Stimulated activated CD4-positive, alpha-beta T cell treated with anti-CD3 and anti-CD28 coated beads, TNF-alpha, amount 100 ng/mL, for 24 hours (primary cell): ENCODE measurements at regions not wholly inside any gene's neighbourhood (a gene's known extent, or its start where the extent isn't known, plus 50 kb on each side); places are given as distances from the start of the nearest gene placed in this dataset.
"Not testable (repeated sequence)": the region's sequence is repeated elsewhere in the genome, so short reads cannot be mapped to it uniquely, and the experiment has no call there.

Experiments
- DNase-seq, 3 experiments: peaks; one replicate each; pipeline ENCODE4 v3.0.0-alpha.2; 2020; ENCODE audit warnings: low read depth in 3 of 3

DNA sequence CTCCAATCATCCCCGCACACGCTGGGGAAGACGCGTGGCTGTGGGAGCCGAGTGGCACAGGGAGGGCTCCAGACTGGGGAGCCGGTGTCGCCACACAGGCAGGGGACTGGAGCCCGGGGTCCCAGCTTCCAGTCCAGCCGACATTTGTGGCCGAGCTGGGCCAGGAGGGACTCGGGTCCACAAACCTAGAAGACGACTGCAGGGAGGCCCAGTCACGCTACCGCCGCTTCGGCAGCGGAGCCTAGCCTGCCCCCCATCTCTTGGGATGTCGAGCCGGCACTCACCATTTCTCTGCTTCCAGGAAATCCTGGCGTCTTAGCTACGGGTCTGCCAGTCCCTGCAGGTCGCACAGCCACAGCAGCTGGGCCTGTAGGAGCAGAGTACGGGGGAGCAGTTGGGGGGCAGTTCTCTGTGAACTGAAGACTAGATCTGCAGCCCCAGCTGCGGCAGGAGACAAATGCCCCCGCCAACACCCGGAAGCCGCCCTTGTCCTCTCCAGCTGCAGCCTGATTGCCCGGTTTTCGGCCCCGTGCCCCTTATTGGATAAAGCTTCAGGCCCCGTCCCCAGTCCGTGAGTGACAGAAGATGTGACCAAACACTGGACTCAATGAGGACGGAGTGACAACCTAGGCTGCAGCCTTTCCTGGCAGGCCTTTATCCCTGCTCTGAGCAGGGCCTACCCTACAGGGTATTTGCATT is 270.7 kb downstream of the ZNF33B start:
- DNase-seq = peak in 1 of 3 experiments; percentile 14

DNA sequence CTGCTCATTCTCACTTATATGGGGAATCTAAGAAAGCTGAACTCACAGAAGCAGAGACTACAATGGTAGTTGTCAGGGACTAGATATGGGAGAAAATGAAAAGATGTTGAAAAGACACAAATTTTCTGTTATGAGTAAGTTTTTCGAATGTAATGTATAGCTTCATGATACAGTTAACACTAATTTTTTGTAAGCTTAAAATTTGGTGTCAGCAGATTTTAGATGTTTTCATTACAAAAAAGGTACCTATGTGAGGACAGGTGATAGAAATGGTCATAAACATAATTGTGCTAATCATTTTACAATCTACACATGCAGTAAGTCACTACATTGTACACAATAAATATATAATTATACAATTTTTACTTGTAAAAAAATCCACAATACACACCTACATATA is 286.6 kb downstream of the ZNF33B start:
- no peak for DNase-seq

DNA sequence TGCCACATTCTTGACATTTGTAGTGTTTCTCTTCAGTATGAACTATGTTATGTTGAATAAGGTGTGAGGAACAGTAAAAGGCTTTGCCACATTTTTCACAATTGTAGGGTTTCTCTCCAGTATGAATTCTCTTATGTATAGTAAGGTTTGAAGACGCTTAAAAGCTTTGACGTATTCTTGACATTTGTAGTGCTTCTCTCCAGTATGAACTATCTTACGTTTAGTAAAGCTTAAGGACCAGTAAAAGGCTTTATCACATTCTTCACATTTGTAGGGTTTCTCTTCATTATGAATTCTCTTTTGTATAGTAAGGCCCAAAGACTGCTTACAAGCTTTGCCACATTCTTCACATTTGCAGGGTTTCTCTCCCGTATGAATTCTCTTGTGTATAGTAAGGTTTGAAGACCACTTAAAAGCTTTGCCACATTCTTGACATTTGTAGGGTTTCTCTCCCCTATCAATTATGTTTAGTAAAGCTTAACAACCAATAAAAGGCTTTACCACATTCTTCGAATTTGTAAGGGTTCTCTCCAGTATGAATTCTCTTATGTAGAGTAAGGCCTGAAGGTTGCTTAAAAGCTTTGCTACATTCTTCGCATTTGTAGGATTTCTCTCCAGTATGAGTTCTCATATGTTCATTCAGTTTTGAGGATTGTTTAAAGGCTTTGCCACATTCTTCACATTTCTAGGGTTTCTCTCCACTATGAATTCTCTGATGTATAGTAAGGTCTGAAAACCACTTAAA is 301.6 kb downstream of the ZNF33B start:
- not testable (repeated sequence) for DNase-seq

DNA sequence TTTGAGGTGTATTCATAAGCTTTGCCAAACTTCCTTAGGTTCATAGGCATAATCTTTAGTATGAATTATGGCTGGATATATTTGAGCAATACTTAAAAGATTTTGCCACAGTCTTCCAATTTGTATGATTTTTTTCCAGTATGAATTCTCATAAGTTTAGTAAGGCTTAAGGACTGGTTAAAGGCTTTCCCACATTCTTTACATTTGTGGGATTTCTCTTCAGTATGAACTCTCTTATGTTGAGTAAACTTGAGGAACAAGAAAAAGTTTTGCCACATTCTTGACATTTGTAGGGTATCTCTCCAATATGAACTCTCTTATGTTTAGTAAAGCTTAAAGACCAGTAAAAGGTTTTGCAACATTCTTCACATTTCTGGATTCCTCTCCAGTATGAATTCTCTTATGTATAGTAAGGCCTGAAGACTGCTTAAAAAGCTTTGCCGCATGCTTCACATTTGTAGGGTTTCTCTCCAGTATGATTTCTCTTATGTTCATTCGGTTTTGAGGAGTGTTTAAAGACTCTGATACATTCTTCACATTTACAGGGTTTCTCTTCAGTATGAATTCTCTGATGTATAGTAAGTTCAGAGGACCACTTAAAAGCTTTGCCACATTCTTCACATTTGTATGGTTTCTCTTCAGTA is 302.6 kb downstream of the ZNF33B start:
- not testable (repeated sequence) for DNase-seq

DNA sequence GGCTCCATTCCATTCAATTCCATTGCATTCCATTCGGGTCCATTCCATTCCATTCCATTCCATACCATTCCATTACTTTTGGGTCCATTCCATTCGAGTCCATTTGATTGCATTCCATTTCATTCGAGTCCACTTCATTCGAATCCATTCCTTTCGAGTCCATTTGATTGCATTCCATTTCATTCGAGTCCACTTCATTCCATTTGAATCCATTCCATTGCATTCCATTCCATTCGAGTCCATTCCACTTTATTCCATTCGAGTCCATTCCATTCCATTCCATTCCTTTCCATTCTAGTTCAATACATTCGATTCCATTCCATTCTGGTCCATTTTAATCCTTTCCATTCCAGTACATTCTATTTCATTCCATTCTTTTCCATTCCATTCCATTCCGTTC is 334.0 kb downstream of the ZNF33B start:
- DNase-seq = no peak

DNA sequence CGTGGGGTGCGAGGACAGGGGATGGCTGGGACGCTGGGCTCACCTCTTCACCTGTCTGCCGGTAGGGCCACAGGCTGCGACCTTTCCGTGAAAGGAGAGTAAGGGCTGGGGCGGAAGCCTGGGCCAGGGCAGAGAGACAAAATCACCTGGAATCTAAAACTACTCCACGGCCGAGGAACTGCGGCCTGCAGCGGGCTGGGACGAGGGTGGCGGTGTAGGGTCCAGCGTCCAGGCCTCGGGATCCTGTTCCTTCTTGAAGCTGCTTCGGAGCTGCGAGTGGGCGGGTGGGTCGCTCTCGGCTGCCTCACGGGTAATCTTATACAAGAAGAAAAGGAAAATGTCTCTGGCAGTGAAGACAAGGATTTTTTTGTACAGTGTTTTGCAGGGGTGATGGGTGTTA is 356.5 kb downstream of the ZNF33B start:
- DNase-seq = not testable (repeated sequence)

DNA sequence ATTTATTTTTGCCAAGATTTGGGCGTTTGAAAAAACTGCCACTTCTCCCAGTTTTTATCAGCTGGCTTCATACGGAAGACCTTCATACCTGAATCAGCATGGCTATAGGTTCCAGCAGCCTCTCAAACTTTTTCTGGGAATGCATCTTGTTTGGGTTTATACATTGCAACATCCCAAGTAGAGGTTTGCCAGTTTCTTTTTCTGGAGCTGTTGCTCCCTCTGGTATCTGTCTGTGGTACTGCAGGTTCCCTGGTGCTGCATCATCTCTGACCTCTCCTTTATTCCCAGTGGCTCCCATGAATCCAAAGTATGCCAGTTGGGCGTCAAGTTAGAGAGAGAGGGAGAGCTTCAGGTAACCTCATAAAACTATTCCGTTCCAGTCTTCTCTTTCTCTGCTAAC is 368.6 kb downstream of the ZNF33B start:
- not testable (repeated sequence) for DNase-seq

DNA sequence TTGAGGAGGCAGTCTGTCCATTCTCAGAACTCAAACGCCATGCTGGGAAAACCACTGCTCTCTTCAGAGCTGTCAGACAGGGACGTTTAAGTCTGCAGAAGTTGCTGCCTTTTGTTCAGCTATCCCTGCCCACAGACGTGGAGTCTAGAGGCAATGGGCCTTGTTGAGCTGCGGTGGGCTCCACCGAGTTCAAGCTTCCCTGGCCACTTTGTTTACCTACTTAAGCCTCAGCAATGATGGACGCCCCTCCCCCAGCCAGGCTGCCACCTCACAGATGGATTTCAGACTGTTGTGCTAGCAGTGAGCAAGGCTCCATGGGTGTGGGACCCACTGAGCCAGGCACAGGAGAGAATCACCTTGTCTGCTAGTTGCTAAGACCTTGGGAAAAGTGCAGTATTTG is 375.1 kb downstream of the ZNF33B start:
- not testable (repeated sequence) for DNase-seq

DNA sequence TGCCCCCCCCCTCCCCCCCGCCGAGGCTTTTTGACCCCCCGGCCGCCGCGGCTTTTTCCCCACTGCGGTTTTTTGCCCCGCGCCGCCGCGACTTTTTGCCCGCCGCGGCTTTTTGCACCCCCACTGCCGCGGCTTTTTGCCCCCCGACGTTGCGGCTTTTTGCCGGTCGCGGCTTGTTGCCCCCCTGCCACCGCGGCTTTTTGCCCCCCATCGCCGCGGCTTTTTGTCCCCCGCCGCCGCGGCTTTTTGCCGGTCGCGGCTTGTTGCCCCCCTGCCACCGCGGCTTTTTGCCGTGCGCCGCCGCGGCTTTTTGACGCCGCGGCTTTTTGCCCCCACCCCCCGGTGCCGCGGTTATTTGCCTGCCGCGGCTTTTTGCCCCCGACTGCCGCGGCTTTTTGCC is 395.4 kb downstream of the ZNF33B start:
- DNase-seq = not testable (repeated sequence)

DNA sequence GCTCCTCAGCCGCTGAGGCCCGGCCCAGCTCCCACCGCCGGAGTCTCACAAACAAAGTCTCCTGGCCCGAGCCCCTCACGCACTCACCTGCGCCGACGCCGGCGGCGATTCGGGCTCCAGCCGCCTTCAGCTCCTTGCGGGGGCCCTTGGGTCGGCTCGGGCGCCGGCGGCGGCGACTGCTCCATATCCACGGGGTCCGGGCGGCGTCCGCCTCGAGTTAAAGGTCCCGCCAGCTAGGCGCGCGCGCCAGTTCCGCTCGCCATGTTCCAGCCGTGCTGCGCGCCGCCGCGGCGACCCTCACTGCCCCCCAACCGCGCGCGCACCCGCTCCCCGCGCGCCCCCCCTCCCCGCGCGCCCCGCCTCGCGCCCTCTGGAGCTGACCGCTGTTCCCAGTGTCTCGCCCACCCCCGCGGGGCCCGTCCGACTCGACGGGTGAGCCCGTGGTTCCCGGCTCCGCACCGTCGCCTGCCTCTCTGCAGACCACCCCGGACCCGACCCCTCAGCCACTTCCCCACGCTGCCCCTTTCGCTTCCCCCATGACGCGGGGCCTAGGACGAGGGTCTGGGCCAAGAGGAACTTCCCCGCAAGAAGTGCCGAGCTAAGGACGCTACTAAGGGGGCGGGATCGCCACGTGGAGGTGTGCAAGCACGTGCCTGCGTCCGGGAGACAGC is 396.1 kb downstream of the ZNF33B start:
- no peak for DNase-seq

DNA sequence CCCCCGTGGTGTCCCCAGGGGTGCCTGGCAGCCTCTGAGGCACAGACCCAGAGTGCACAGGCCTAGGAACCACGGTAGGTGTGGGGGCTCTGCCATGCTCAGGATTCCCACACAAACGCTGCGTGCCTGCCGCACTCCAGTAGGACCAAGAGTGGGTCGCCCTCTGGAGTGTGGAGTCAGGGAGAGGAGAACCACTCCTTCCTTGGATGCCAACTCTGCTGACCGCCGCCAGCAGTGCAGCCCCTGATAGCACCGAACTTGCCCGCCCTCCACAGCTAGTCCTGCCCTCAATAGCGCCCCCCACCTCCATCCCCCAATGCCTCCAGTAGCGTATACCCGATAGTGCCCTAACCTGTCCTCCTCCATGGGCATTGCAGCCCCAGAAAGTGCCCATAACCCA is 402.0 kb downstream of the ZNF33B start:
- not testable (repeated sequence) for DNase-seq

DNA sequence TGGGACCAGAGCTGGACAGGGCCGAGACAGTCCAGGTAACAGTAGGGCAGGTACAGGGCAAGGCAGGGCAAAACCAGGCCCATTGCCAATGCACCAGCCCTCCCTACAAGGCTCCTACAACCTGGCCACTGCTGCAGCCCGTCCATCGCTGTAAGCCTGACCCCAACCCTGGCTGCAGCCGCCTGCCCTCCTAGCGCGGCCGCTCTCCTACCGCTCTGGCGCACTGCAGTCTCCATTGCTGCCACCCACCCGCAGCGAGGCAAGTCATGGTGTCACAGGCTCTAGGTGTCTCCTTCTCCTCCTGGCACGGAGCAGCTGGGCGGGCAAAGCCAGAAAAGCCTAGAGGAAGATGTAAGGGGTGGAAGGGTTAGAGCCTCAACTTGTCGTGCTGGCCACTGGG is 402.6 kb downstream of the ZNF33B start:
- not testable (repeated sequence) for DNase-seq

DNA sequence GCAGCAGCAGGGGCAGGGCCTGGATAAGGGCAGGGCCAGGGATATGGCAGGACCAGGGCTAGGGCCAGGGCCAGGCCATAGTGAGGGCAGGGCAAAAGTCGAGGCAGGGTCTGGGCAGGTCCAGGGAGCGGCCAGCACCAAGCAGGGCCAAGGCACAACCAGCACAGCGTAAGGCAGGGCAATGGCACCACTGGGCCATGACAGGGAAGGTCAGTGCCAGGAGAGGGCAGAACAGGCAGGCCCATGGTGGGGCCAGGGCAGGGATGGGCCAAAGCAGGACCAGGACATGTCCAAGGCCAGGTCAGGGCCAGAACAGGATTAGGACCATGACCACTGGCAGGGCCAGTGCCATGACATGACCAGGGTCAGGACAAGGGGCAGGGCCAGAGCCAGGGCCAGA is 403.1 kb downstream of the ZNF33B start:
- not testable (repeated sequence) for DNase-seq

DNA sequence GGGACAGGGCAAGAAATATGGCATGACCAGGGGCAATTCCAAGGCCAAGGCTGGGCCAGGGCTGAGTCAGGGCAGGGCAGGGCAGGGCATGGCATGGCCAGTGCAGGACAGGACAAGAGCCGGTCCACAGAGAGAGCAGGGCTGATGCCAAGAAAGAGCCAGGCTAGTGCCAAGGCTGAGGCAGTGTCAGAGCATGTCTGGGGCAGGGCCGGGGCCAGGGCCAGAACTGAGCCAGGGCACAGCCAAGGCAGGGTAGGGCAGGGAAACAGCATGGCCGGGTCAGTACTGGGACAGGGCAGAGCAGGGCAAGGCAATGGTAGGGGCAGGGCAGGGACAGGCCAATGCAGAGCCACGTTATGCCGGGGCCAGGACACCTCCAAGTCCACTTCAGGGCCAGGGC is 403.9 kb downstream of the ZNF33B start:
- DNase-seq = not testable (repeated sequence)

DNA sequence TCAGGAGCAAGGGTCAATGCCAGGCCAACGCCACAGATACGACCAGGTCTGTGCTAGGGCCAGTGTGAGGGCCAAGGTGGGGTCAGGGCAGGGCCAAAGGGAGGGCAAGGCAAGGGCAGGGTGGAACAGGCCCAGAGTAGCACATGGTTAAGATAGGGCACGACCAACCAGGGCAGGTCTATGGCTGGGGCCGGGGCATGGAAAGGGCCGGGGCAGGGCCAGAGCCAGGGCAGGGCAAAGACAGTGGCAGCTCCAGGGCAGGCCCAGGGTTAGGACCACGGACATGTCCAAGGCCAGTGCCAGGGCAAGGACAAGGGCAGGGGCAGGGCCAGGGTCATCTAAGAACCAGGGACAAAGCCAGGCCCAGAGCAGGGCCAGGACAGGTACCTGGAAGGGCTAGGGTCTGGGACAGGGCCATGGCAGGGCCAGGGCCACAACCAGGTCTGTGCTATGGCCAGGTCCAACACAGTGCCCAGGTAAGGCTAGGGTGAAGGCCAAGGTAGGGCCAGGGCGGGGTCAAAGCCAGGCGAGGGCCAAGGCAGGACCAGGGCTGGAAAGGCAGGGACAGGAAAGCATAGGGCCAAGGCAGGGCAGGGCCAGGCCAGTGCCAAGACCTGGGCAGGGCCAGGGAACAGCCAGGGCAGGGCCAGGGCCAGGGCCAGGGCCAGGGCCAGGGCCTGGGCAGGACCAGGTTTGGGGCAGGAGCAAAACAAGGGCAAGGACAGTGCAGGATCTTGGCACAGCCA is 404.7 kb downstream of the ZNF33B start:
- DNase-seq = not testable (repeated sequence)

DNA sequence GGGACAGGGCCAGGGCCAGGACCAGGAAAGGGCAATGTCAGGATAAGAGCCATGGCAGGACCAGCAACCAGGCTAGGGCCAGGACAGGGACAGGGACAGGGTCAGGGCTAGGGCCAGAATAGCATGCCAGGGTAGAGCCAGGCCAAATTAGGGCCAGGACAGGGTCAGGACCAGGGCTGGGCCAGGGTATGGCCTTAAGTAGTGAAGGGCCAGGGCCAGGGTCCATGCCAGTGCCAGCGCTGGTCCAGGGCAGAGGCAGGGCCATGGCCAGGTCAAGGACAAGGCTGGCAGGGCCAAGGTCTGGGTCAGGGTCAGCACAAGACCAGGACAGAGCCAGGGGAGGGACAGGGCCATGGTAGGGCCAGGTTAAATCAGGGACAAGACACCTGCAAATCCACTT is 405.4 kb downstream of the ZNF33B start:
- DNase-seq = not testable (repeated sequence)

DNA sequence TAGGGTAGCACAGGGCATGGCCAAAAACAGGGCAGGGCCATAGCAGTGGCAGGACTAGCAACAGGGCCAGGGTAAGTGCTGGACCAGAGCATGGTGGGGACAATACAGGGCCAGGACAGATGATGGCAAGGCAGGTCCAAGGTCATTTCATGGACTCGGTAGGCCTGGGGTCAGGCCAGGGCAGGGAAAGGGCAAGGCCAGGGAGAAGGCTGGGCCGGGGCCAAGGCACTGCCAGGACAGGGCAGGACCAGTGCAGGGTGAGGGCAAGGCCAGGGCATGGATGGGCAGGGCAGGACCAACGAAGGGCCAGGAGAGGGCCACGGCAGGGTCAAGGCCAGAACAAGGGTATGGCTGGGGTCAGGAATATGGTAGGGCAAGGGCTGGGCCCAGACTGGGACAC is 407.6 kb downstream of the ZNF33B start:
- DNase-seq = not testable (repeated sequence)

DNA sequence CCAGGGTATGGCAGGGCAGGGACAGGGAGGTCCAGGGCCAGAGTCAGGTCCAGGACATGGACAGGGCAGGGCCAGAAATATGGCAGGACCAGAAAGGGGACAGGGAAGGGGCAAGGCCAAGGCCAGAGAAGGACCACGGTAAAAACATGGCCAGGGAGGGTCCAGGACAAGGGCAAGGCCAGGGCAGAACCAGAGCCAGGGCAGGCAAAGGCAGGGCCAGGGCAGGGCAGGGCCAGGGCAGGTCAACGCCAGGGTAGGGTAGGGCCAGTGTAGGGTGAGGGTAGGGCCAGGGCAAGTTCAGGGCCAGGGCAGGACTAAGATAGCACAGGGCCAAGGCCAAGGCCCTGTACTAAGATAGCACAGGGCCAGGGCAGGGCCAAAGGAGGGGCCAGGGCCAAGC is 408.3 kb downstream of the ZNF33B start:
- not testable (repeated sequence) for DNase-seq

DNA sequence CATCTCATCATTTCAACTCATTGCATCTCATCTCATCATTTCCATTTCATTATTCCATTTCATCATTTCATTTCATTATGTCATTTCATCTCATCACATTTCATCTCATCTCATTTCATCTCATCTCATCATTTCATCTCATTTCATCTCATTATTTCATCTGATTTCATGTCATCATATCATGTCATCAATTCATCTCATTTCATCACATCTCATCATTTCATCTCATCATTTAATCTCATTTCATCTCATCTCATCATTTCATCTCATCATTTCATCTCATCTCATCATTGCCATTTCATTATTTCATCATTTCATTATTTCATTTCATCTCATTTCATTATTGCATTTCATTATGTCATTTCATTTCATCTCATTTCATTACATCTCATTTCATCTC is 410.5 kb downstream of the ZNF33B start:
- not testable (repeated sequence) for DNase-seq

DNA sequence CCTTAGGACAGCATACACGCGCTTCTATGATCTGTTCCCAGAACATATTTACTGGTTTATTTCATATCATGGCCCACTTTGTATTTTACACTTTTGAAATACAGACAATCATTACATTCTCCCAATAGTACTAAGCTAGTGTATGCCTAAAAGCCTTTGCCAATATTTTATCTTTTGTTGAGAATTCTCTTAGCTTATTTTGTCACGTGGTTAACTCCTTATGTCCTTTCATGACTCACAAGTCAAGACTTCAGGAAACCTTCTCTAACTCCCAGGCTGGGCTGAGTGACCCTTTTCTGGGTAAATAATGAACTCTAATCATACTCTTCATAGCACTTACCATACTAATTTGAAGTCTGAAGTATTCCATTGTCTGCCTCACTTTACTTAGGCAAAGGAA is 444.8 kb downstream of the ZNF33B start:
- not testable (repeated sequence) for DNase-seq

DNA sequence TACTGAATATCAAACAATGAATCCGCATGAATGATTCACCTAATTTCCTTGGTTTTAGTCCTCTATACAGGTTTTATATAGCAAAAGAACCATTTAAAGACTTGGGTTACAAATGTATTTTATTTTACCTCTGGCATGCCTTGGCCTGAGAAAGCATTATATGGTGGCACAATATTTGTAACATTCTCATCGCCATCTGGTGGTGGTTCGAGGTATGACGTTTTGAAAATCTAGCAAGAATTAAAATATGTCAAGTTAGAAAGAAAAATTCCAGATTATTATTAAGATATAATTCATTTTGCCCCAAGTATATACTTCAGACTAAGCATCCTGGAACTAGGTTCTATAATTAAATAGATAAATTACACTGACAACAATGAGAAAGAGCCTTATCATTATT is 445.9 kb downstream of the ZNF33B start:
- peak in 1 of 3 experiments; percentile 3 for DNase-seq
